ENCODE measurements at regions not wholly inside any gene's neighbourhood (a gene's known extent, or its start where the extent isn't known, plus 50 kb on each side); places are given as distances from the start of the nearest gene placed in this dataset.
A peak's percentile ranks its signal among the peaks of the same experiment; 100 is the strongest.
"Not testable (repeated sequence)": the region's sequence is repeated elsewhere in the genome, so short reads cannot be mapped to it uniquely, and the experiment has no call there.

GRCh38 chr21:14833666-14834351, 231.0 kb downstream of the NRIP1 start:
- H3K4me3 ChIP-seq (ENCODE audit: low read length): no peak overlapping the region
- no peak for DNase-seq (ENCODE audit: low read depth, low spot score)

GRCh38 chr21:14833241-14833640, 231.6 kb downstream of the NRIP1 start:
- no peak overlapping the region for H3K4me3 ChIP-seq (ENCODE audit: low read length)
- DNase-seq (ENCODE audit: low read depth, low spot score): no peak

- no peak overlapping the region for H3K4me3 ChIP-seq (ENCODE audit: low read length)
- DNase-seq (ENCODE audit: low read depth, low spot score): no peak
Observed at GRCh38 chr21:14830307-14830706, 234.5 kb downstream of the NRIP1 start.

GRCh38 chr21:14829685-14830084, 235.1 kb downstream of the NRIP1 start:
- DNase-seq (ENCODE audit: low read depth, low spot score): no peak
- no peak overlapping the region for H3K4me3 ChIP-seq (ENCODE audit: low read length)

- H3K4me3 ChIP-seq (ENCODE audit: low read length): no peak overlapping the region
- no peak for DNase-seq (ENCODE audit: low read depth, low spot score)
Observed at GRCh38 chr21:14827468-14827867, 237.3 kb downstream of the NRIP1 start.

GRCh38 chr21:14826630-14827029, 238.2 kb downstream of the NRIP1 start:
- no peak overlapping the region for H3K4me3 ChIP-seq (ENCODE audit: low read length)
- DNase-seq (ENCODE audit: low read depth, low spot score): no peak

GRCh38 chr21:14825514-14825974, 239.3 kb downstream of the NRIP1 start:
- H3K4me3 ChIP-seq (ENCODE audit: low read length): no peak overlapping the region
- DNase-seq (ENCODE audit: low read depth, low spot score): no peak

GRCh38 chr21:14824126-14824525, 240.7 kb downstream of the NRIP1 start:
- no peak for DNase-seq (ENCODE audit: low read depth, low spot score)
- H3K4me3 ChIP-seq (ENCODE audit: low read length): no peak overlapping the region

- no peak for DNase-seq (ENCODE audit: low read depth, low spot score)
Observed at GRCh38 chr21:14817311-14817710, 247.5 kb downstream of the NRIP1 start.

GRCh38 chr21:14814991-14815390, 249.8 kb downstream of the NRIP1 start:
- no peak overlapping the region for H3K4me3 ChIP-seq (ENCODE audit: low read length)
- no peak for DNase-seq (ENCODE audit: low read depth, low spot score)

More at GRCh38 chr21:14817311-14817710, 247.5 kb downstream of the NRIP1 start:
- no peak overlapping the region for H3K4me3 ChIP-seq (ENCODE audit: low read length)

- DNase-seq (ENCODE audit: low read depth, low spot score): no peak
- H3K4me3 ChIP-seq (ENCODE audit: low read length): no peak overlapping the region
Observed at GRCh38 chr21:14814282-14814681, 250.5 kb downstream of the NRIP1 start.

- not testable (repeated sequence) for H3K4me3 ChIP-seq (ENCODE audit: low read length); DNase-seq (ENCODE audit: low read depth, low spot score)
Observed at GRCh38 chr21:14804170-14804569, 258.1 kb upstream of the SAMSN1 start.

- H3K4me3 ChIP-seq (ENCODE audit: low read length): no peak overlapping the region
- no peak for DNase-seq (ENCODE audit: low read depth, low spot score)
Observed at GRCh38 chr21:14797543-14797942, 251.4 kb upstream of the SAMSN1 start.

- DNase-seq (ENCODE audit: low read depth, low spot score): no peak
- no peak overlapping the region for H3K4me3 ChIP-seq (ENCODE audit: low read length)
Observed at GRCh38 chr21:14787312-14787711, 241.2 kb upstream of the SAMSN1 start.

- DNase-seq (ENCODE audit: low read depth, low spot score): no peak
- H3K4me3 ChIP-seq (ENCODE audit: low read length): no peak overlapping the region
Observed at GRCh38 chr21:14785679-14786078, 239.6 kb upstream of the SAMSN1 start.

- H3K4me3 ChIP-seq (ENCODE audit: low read length): no peak overlapping the region
- DNase-seq (ENCODE audit: low read depth, low spot score): peak; percentile 30
Observed at GRCh38 chr21:14773777-14774345, 227.7 kb upstream of the SAMSN1 start.

- H3K4me3 ChIP-seq (ENCODE audit: low read length): no peak overlapping the region
Observed at GRCh38 chr21:14771593-14771992, 225.5 kb upstream of the SAMSN1 start.

GRCh38 chr21:14768042-14768441, 221.9 kb upstream of the SAMSN1 start:
- no peak overlapping the region for H3K4me3 ChIP-seq (ENCODE audit: low read length)
- DNase-seq (ENCODE audit: low read depth, low spot score): no peak

More at GRCh38 chr21:14771593-14771992, 225.5 kb upstream of the SAMSN1 start:
- no peak for DNase-seq (ENCODE audit: low read depth, low spot score)

GRCh38 chr21:14767192-14767852, 221.2 kb upstream of the SAMSN1 start:
- DNase-seq (ENCODE audit: low read depth, low spot score): no peak
- H3K4me3 ChIP-seq (ENCODE audit: low read length): no peak overlapping the region

GRCh38 chr21:14766241-14766640, 220.1 kb upstream of the SAMSN1 start:
- DNase-seq (ENCODE audit: low read depth, low spot score): no peak
- H3K4me3 ChIP-seq (ENCODE audit: low read length): no peak overlapping the region

Data from Jurkat, Clone E6-1 (cell line).